Retina (tissue), 1 donor: ENCODE measurements at regions not wholly inside any gene's neighbourhood (a gene's known extent, or its start where the extent isn't known, plus 50 kb on each side); places are given as distances from the start of the nearest gene placed in this dataset.

Experiments used
- DNase-seq: peaks from one replicate; pipeline ENCODE4 v3.0.0-alpha.2; 2016

GRCh38 chr13:40471911-40472310, 194.5 kb downstream of the FOXO1 start:
- no peak for DNase-seq

- no peak for DNase-seq
Measured at GRCh38 chr13:40472427-40473220, 193.8 kb downstream of the FOXO1 start.

GRCh38 chr13:40475617-40476016, 190.8 kb downstream of the FOXO1 start:
- DNase-seq: no peak

GRCh38 chr13:40476175-40476958, 190.1 kb downstream of the FOXO1 start:
- DNase-seq: no peak

GRCh38 chr13:40477623-40478608, 188.5 kb downstream of the FOXO1 start:
- DNase-seq: no peak

GRCh38 chr13:40478775-40479174, 187.7 kb downstream of the FOXO1 start:
- DNase-seq: no peak

GRCh38 chr13:40479196-40479845, 187.1 kb downstream of the FOXO1 start:
- DNase-seq: no peak

GRCh38 chr13:40480012-40480914, 186.2 kb downstream of the FOXO1 start:
- DNase-seq: peak; percentile 32

GRCh38 chr13:40480915-40481516, 185.4 kb downstream of the FOXO1 start:
- no peak for DNase-seq

GRCh38 chr13:40483601-40484000, 182.8 kb downstream of the FOXO1 start:
- DNase-seq: no peak

GRCh38 chr13:40484101-40484800, 182.2 kb downstream of the FOXO1 start:
- no peak for DNase-seq

- no peak for DNase-seq
Measured at GRCh38 chr13:40484974-40485373, 181.5 kb downstream of the FOXO1 start.

GRCh38 chr13:40485611-40486517, 180.6 kb downstream of the FOXO1 start:
- DNase-seq: no peak

- no peak for DNase-seq
Measured at GRCh38 chr13:40486518-40487163, 179.8 kb downstream of the FOXO1 start.

- DNase-seq: no peak
Measured at GRCh38 chr13:40488869-40489391, 177.5 kb downstream of the FOXO1 start.

GRCh38 chr13:40490086-40490758, 176.2 kb downstream of the FOXO1 start:
- no peak for DNase-seq

GRCh38 chr13:40492511-40492910, 173.9 kb downstream of the FOXO1 start:
- DNase-seq: no peak

GRCh38 chr13:40494513-40494912, 171.9 kb downstream of the FOXO1 start:
- no peak for DNase-seq
